Neural cell (in vitro differentiated cells): ENCODE measurements at regions not wholly inside any gene's neighbourhood (a gene's known extent, or its start where the extent isn't known, plus 50 kb on each side); places are given as distances from the start of the nearest gene placed in this dataset.

Experiments
- H2AFZ ChIP-seq: fragments of 200-600, 300-800 bp; sonication (generic), shearing (Covaris generic); 2 replicates; pipeline ENCODE4 v1.6.0; 2014; ENCODE audit warnings: low read depth, mild to moderate bottlenecking, antibody characterized with exemption, low read length, moderate library complexity
- H3F3A ChIP-seq: fragments of 200-600 bp; shearing (Covaris generic); 2 replicates; pipeline ENCODE4 v1.6.1; 2016; ENCODE audit warnings: mild to moderate bottlenecking, moderate library complexity, mixed read lengths, antibody characterized with exemption, low read length; ENCODE audit not compliant: insufficient read depth, poor library complexity, severe bottlenecking
- H3K27ac ChIP-seq: fragments of 200-600, 300-800 bp; sonication (generic), shearing (Covaris generic); 2 replicates; pipeline ENCODE4 v1.5.1; 2014; ENCODE audit warnings: mild to moderate bottlenecking, low read length, moderate library complexity
- H3K27me3 ChIP-seq: fragments of 300-800, 200-600 bp; sonication (generic), shearing (Covaris generic); 2 replicates; pipeline ENCODE4 v1.6.0; 2014; ENCODE audit warnings: mild to moderate bottlenecking, low read depth, low read length, moderate library complexity; ENCODE audit not compliant: insufficient read depth
- H3K36me3 ChIP-seq: fragments of 300-800, 200-600 bp; sonication (generic), shearing (Covaris generic); 2 replicates; pipeline ENCODE4 v1.5.1; 2014; ENCODE audit warnings: mild to moderate bottlenecking, antibody characterized with exemption, low read length, moderate library complexity; ENCODE audit not compliant: insufficient read depth
- H3K4me2 ChIP-seq: fragments of 300-800, 200-600 bp; sonication (generic), shearing (Covaris generic); 2 replicates; pipeline ENCODE4 v1.6.0; 2014; ENCODE audit warnings: mild to moderate bottlenecking, low read length
- H3K4me3 ChIP-seq: fragments of 300-800, 200-600 bp; sonication (generic), shearing (Covaris generic); 2 replicates; pipeline ENCODE4 v1.5.1; 2014; ENCODE audit warnings: mild to moderate bottlenecking, low read length, moderate library complexity
- H3K79me2 ChIP-seq: fragments of 200-600 bp; shearing (Covaris generic); replicated peaks from 2 replicates; pipeline ENCODE4 v1.6.0; 2014; ENCODE audit warnings: mild to moderate bottlenecking, low read length, moderate library complexity; ENCODE audit not compliant: insufficient read depth
- H3K9ac ChIP-seq: fragments of 300-800, 200-600 bp; sonication (generic), shearing (Covaris generic); 2 replicates; pipeline ENCODE4 v1.6.1; 2016; ENCODE audit warnings: mild to moderate bottlenecking, low read length, mixed read lengths
- H3K9me2 ChIP-seq: fragments of 200-600 bp; shearing (Covaris generic); 2 replicates; pipeline ENCODE4 v1.6.1; 2016; ENCODE audit warnings: mild to moderate bottlenecking, low read length, mixed read lengths; ENCODE audit not compliant: insufficient read depth
- H3K9me3 ChIP-seq: fragments of 200-600, 300-800 bp; sonication (generic), shearing (Covaris generic); 2 replicates; pipeline ENCODE4 v1.6.1; 2016; ENCODE audit warnings: mild to moderate bottlenecking, mixed run types, low read length, moderate library complexity, mixed read lengths
- H4K20me1 ChIP-seq: fragments of 200-600 bp; shearing (Covaris generic); 2 replicates; pipeline ENCODE4 v1.6.1; 2016; ENCODE audit warnings: mild to moderate bottlenecking, mixed run types; ENCODE audit not compliant: insufficient read depth
- EP300 ChIP-seq: fragments of 450-650 bp; conservative IDR thresholded peaks from 2 replicates; pipeline ENCODE4 v1.6.1; 2014; ENCODE audit warnings: antibody characterized with exemption, mild to moderate bottlenecking, moderate library complexity; ENCODE audit not compliant: poor library complexity, severe bottlenecking
- EZH2 ChIP-seq: fragments of 200-600, 300-800 bp; shearing (Covaris generic), sonication (generic); IDR thresholded peaks from 2 replicates; pipeline ENCODE4 v1.6.1; 2014; ENCODE audit warnings: antibody characterized with exemption, low read length, borderline replicate concordance, mild to moderate bottlenecking; ENCODE audit not compliant: insufficient read depth, poor library complexity, severe bottlenecking
- MXI1 ChIP-seq: fragments of 450-650 bp; conservative IDR thresholded peaks from 2 replicates; pipeline ENCODE4 v1.6.1; 2014; ENCODE audit warnings: antibody characterized with exemption, mild to moderate bottlenecking; ENCODE audit not compliant: poor library complexity, severe bottlenecking
- POLR2AphosphoS5 ChIP-seq: IDR thresholded peaks from 2 replicates; pipeline ENCODE4 v1.6.1; 2012
- SMC3 ChIP-seq: fragments of 450-650 bp; conservative IDR thresholded peaks from 2 replicates; pipeline ENCODE4 v1.6.1; 2014; ENCODE audit warnings: antibody characterized with exemption, mild to moderate bottlenecking, moderate library complexity; ENCODE audit not compliant: poor library complexity
- TAF1 ChIP-seq: IDR thresholded peaks from 2 replicates; pipeline ENCODE4 v1.6.1; 2012; ENCODE audit warnings: low read depth
- TF ChIP-seq, protein P1 (sequence below): fragments of 450-650 bp; IDR thresholded peaks from 2 replicates; pipeline ENCODE4 v1.5.1; 2014; ENCODE audit warnings: antibody characterized with exemption, mild to moderate bottlenecking, moderate library complexity; ENCODE audit not compliant: poor library complexity, severe bottlenecking
- TF ChIP-seq, protein P2 (sequence below): IDR thresholded peaks from 2 replicates; pipeline ENCODE4 v1.6.1; 2012; ENCODE audit warnings: borderline replicate concordance

DNA sequence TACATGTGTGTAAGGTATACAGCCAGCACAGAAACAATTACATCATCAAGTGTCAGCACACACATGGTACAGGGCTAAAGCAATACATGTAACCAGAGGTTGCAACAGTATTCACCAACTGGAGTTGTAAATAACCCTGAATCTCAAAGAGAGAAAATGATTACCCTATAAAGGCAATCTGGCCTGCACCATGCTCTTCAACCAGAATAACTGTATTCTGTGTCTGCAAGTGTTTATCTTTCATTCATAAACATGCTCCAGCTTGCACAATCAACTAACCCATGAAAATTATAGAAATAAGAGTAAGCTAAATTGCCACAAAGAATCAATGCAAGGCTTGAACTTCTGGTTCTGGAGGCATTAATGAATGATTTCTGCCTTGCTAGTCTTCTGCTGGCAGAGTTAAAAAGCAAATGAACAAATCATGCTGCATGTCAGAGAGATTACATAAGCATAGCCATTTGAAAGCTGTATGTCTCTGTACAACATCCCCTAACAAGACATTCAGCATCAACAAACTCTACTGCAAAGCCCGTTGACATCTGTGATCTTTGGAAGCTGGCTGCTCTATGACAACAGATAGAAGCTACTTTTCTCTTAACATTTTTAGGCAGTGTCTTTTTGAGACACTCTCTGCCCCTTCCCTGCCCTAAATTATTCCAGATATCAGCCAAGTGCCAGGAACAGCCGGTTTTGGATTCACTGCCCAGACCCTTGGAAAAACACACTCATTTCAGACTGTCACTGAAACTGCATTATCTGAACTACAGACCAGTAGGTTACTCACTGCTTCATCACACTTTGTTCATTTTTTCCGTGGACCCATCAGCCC lies 871.0 kb downstream of the OTOL1 start:
- Histone ChIP-seq H3K36me3 (no peaks in the 10 kb centered on the region), H3K4me2 (no peak overlapping the region), H3F3A (no peaks in the 10 kb centered on the region), H3K9ac (no peak overlapping the region), H3K27me3 (no peaks in the 10 kb centered on the region), H3K27ac (no peak overlapping the region), H4K20me1 (no peaks in the 10 kb centered on the region), H2AFZ (no peak overlapping the region), H3K4me3 (no peak overlapping the region), H3K79me2 (no peaks in the 10 kb centered on the region), H3K9me2 (no peaks in the 10 kb centered on the region), H3K9me3 (no peaks in the 10 kb centered on the region)
- TF ChIP-seq EZH2 (no peak), POLR2AphosphoS5 (peak; percentile 24), MXI1 (no peak), EP300 (peak; percentile 37)

DNA sequence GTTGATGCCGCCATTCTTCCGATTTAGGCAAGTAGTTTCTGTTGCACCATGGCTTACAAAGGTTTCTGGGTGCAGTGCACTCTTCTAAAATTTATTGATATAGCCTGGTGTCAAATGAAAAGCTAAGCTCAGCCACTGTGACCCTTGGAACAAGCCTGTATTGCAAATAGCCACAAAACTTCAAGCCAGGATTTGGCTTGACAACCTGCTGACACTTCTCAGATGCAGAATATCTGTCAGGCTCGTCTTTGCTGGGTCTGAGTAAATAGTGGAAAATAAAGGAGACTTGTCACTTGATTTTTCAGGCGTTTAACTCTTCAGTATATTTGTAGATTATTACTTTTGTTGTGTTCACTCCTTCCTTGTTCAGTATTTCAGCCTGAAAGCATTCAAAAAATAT lies 871.8 kb downstream of the OTOL1 start:
- H4K20me1 ChIP-seq, result no peaks in the 10 kb centered on the region
- no peak overlapping the region for H3K4me3 ChIP-seq
- no peaks in the 10 kb centered on the region for H3K79me2 ChIP-seq
- no peak for TF ChIP-seq TAF1
- TF ChIP-seq MXI1, result no peak
- peak; percentile 58 for TF ChIP-seq EP300
- TF ChIP-seq, protein P1, sequence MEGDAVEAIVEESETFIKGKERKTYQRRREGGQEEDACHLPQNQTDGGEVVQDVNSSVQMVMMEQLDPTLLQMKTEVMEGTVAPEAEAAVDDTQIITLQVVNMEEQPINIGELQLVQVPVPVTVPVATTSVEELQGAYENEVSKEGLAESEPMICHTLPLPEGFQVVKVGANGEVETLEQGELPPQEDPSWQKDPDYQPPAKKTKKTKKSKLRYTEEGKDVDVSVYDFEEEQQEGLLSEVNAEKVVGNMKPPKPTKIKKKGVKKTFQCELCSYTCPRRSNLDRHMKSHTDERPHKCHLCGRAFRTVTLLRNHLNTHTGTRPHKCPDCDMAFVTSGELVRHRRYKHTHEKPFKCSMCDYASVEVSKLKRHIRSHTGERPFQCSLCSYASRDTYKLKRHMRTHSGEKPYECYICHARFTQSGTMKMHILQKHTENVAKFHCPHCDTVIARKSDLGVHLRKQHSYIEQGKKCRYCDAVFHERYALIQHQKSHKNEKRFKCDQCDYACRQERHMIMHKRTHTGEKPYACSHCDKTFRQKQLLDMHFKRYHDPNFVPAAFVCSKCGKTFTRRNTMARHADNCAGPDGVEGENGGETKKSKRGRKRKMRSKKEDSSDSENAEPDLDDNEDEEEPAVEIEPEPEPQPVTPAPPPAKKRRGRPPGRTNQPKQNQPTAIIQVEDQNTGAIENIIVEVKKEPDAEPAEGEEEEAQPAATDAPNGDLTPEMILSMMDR, result no peak
- no peak overlapping the region for H3K27ac ChIP-seq
- no peaks in the 10 kb centered on the region for H3K9me3 ChIP-seq
- H3K9me2 ChIP-seq, result no peaks in the 10 kb centered on the region
- no peak overlapping the region for H3K4me2 ChIP-seq
- no peak overlapping the region for H2AFZ ChIP-seq
- no peaks in the 10 kb centered on the region for H3K27me3 ChIP-seq
- no peak overlapping the region for H3K9ac ChIP-seq
- no peaks in the 10 kb centered on the region for H3K36me3 ChIP-seq
- no peaks in the 10 kb centered on the region for H3F3A ChIP-seq

DNA sequence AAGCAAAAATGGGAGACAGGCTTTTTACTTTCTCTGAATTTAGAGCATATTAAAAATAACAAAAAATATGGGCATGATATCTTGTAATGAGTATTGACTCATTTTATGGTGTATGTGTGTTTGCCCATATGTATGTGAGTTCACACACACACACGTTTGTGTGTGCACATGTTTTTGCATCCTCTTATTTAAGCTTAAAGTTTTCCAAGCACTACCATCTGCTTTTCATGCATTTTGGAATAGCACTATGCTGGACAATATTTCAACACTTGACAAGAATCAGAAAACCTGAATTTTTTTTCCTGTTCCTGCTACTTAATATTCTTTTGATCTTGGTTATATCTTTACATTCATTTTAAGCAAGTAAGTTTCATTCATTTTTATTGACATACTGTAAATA lies 872.7 kb downstream of the OTOL1 start:
- Histone ChIP-seq H3K4me3 (no peak overlapping the region), H3F3A (no peaks in the 10 kb centered on the region), H3K9me2 (no peaks in the 10 kb centered on the region), H3K9me3 (no peaks in the 10 kb centered on the region), H3K9ac (no peak overlapping the region), H3K36me3 (no peaks in the 10 kb centered on the region), H3K27me3 (no peaks in the 10 kb centered on the region), H2AFZ (no peak overlapping the region), H3K79me2 (no peaks in the 10 kb centered on the region), H4K20me1 (no peaks in the 10 kb centered on the region), H3K27ac (no peak overlapping the region), H3K4me2 (no peak overlapping the region)
- TF ChIP-seq EP300 (no peak), TAF1 (no peak), MXI1 (no peak), POLR2AphosphoS5 (no peak), EZH2 (no peak)

DNA sequence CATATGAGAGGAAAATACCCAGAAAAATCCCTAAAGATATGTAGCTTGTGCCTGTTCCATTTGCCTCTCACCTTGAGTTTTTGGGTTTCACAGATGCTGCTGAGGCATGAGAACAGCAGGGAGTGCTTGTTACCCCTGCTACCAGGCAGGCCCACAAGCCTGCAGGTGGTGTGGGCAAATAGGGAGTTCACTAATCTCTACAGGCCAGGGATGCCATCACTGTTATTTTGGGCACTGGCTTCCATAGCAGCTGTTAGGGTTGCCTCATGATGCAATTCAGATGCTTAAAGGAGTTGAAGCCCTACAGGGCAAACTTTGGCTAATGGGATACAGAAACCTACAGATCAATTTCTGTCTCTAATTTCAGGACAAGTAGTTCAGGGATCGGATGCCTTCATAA lies 873.5 kb downstream of the OTOL1 start:
- Histone ChIP-seq H3K4me3 (no peak overlapping the region), H3K79me2 (no peaks in the 10 kb centered on the region), H3K27ac (no peak overlapping the region), H3K27me3 (no peaks in the 10 kb centered on the region), H3K4me2 (no peak overlapping the region), H3K36me3 (no peaks in the 10 kb centered on the region), H2AFZ (no peak overlapping the region), H3K9me3 (no peaks in the 10 kb centered on the region), H3K9ac (no peak overlapping the region), H4K20me1 (no peaks in the 10 kb centered on the region), H3K9me2 (no peaks in the 10 kb centered on the region), H3F3A (no peaks in the 10 kb centered on the region)
- TF ChIP-seq, protein P1, result no peak
- TF ChIP-seq EZH2 (no peak), SMC3 (no peak), EP300 (no peak), TAF1 (no peak)
- TF ChIP-seq, protein P2, sequence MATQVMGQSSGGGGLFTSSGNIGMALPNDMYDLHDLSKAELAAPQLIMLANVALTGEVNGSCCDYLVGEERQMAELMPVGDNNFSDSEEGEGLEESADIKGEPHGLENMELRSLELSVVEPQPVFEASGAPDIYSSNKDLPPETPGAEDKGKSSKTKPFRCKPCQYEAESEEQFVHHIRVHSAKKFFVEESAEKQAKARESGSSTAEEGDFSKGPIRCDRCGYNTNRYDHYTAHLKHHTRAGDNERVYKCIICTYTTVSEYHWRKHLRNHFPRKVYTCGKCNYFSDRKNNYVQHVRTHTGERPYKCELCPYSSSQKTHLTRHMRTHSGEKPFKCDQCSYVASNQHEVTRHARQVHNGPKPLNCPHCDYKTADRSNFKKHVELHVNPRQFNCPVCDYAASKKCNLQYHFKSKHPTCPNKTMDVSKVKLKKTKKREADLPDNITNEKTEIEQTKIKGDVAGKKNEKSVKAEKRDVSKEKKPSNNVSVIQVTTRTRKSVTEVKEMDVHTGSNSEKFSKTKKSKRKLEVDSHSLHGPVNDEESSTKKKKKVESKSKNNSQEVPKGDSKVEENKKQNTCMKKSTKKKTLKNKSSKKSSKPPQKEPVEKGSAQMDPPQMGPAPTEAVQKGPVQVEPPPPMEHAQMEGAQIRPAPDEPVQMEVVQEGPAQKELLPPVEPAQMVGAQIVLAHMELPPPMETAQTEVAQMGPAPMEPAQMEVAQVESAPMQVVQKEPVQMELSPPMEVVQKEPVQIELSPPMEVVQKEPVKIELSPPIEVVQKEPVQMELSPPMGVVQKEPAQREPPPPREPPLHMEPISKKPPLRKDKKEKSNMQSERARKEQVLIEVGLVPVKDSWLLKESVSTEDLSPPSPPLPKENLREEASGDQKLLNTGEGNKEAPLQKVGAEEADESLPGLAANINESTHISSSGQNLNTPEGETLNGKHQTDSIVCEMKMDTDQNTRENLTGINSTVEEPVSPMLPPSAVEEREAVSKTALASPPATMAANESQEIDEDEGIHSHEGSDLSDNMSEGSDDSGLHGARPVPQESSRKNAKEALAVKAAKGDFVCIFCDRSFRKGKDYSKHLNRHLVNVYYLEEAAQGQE, result no peak
